ENCODE measurements at regions not wholly inside any gene's neighbourhood (a gene's known extent, or its start where the extent isn't known, plus 50 kb on each side); places are given as distances from the start of the nearest gene placed in this dataset.

GRCh38 chr6:164148788-164149187, 734.3 kb downstream of the QKI start:
- no peaks in the 10 kb centered on the region for H3K4me1 Mint-ChIP-seq (ENCODE audit: low read depth, unreplicated experiment)
- no peaks in the 10 kb centered on the region for H3K27me3 Mint-ChIP-seq (ENCODE audit: unreplicated experiment)
- no peak overlapping the region for H3K27ac Mint-ChIP-seq (ENCODE audit: unreplicated experiment)
- no TSS peak for BruUV-seq (replicated peaks)
- no peak overlapping the region for H3K4me3 Mint-ChIP-seq (ENCODE audit: low read depth, unreplicated experiment)
- H3K36me3 Mint-ChIP-seq (ENCODE audit: insufficient read depth, unreplicated experiment) = no peaks in the 10 kb centered on the region
- CTCF ChIA-PET = no interaction called here
- TF ChIP-seq CTCF (IDR thresholded peaks at IDR 0.05; ENCODE audit: unreplicated experiment) = no peak
- peaks cover 4% of the 10 kb centered on the region for H3K9me3 Mint-ChIP-seq (ENCODE audit: low read depth, unreplicated experiment)
- intact Hi-C loops (cut with micrococcal nuclease; ENCODE audit: unreplicated experiment) = no loop called here
- DNase-seq = no peak

- no peak for DNase-seq
- Mint-ChIP-seq H3K9me3 (ENCODE audit: low read depth, unreplicated experiment) (no peaks in the 10 kb centered on the region), H3K27me3 (ENCODE audit: unreplicated experiment) (no peaks in the 10 kb centered on the region), H3K36me3 (ENCODE audit: insufficient read depth, unreplicated experiment) (no peaks in the 10 kb centered on the region), H3K4me3 (ENCODE audit: low read depth, unreplicated experiment) (no peak overlapping the region), H3K27ac (ENCODE audit: unreplicated experiment) (no peak overlapping the region), H3K4me1 (ENCODE audit: low read depth, unreplicated experiment) (no peaks in the 10 kb centered on the region)
- CTCF ChIA-PET = no interaction called here
- no peak for TF ChIP-seq CTCF (IDR thresholded peaks at IDR 0.05; ENCODE audit: unreplicated experiment)
- no TSS peak for BruUV-seq (replicated peaks)
- intact Hi-C loops (cut with micrococcal nuclease; ENCODE audit: unreplicated experiment) = no loop called here
Observed at GRCh38 chr6:164144316-164144715, 729.8 kb downstream of the QKI start.

GRCh38 chr6:164142322-164142721, 727.8 kb downstream of the QKI start:
- BruUV-seq (replicated peaks) = no TSS peak
- intact Hi-C loops (cut with micrococcal nuclease; ENCODE audit: unreplicated experiment) = no loop called here
- CTCF ChIA-PET = no interaction called here
- Mint-ChIP-seq H3K9me3 (ENCODE audit: low read depth, unreplicated experiment) (no peaks in the 10 kb centered on the region), H3K4me3 (ENCODE audit: low read depth, unreplicated experiment) (no peak overlapping the region), H3K27ac (ENCODE audit: unreplicated experiment) (no peak overlapping the region), H3K27me3 (ENCODE audit: unreplicated experiment) (no peaks in the 10 kb centered on the region), H3K36me3 (ENCODE audit: insufficient read depth, unreplicated experiment) (no peaks in the 10 kb centered on the region), H3K4me1 (ENCODE audit: low read depth, unreplicated experiment) (no peaks in the 10 kb centered on the region)
- DNase-seq = no peak
- TF ChIP-seq CTCF (IDR thresholded peaks at IDR 0.05; ENCODE audit: unreplicated experiment) = no peak

- Mint-ChIP-seq H3K9me3 (ENCODE audit: low read depth, unreplicated experiment) (peaks cover 4% of the 10 kb centered on the region), H3K36me3 (ENCODE audit: insufficient read depth, unreplicated experiment) (no peaks in the 10 kb centered on the region), H3K27ac (ENCODE audit: unreplicated experiment) (no peak overlapping the region), H3K4me1 (ENCODE audit: low read depth, unreplicated experiment) (no peaks in the 10 kb centered on the region), H3K27me3 (ENCODE audit: unreplicated experiment) (no peaks in the 10 kb centered on the region), H3K4me3 (ENCODE audit: low read depth, unreplicated experiment) (no peak overlapping the region)
- intact Hi-C loops (cut with micrococcal nuclease; ENCODE audit: unreplicated experiment) = no loop called here
- no peak for DNase-seq
- CTCF ChIA-PET = interaction anchor here (0.7 kb wide), 1 partner anchor 265 kb away, joined by 3 read pairs; no protein-coding TSS in a partner anchor
- no TSS peak for BruUV-seq (replicated peaks)
- TF ChIP-seq CTCF (IDR thresholded peaks at IDR 0.05; ENCODE audit: unreplicated experiment) = no peak
Observed at GRCh38 chr6:164135511-164136132, 721.1 kb downstream of the QKI start.
